ENCODE measurements at regions not wholly inside any gene's neighbourhood (a gene's known extent, or its start where the extent isn't known, plus 50 kb on each side); places are given as distances from the start of the nearest gene placed in this dataset.

DNA sequence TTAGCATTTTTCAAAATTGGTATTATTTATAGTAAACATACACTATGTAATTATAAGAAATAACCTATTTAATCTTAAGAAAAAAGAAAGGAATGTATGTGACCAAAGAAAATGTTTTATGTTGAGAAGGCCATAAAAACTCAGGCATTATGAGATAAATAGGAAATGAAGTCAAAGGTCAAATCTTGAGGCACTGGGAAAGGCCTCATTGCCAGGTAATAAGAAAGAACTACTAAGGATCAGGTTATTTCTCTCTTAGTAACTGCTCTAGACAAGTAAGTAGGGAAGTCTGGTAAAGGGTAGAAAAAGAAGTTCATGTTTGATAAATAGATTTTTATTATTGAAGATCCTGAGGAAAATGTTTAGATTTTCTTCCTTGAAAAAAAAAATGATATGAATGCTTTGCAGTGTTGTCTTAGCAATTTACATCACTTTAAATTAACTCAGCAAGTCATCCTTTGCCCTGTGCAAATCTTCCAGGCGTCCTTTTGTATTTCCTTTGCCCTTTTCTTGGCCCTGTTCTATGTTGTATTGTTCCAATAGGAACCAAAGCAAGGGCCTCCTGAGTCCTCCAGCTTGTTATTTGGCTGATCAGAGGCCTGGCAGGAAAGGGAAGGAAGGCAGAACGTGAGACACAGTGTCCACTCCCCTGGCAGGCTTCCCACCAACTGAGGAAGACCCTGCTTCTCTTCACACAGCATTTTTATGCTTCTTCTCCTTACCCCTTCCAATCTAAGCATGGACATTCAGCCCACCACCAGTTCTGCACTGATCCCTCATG, 260.4 kb upstream of the MIR17HG start:
- Histone ChIP-seq H3K27me3 (no peaks in the 10 kb centered on the region), H3K9me3 (no peaks in the 10 kb centered on the region), H3K27ac (no peak overlapping the region), H3K4me1 (no peaks in the 10 kb centered on the region), H3K4me3 (no peak overlapping the region), H3K36me3 (no peaks in the 10 kb centered on the region)
- TF ChIP-seq, protein P1, sequence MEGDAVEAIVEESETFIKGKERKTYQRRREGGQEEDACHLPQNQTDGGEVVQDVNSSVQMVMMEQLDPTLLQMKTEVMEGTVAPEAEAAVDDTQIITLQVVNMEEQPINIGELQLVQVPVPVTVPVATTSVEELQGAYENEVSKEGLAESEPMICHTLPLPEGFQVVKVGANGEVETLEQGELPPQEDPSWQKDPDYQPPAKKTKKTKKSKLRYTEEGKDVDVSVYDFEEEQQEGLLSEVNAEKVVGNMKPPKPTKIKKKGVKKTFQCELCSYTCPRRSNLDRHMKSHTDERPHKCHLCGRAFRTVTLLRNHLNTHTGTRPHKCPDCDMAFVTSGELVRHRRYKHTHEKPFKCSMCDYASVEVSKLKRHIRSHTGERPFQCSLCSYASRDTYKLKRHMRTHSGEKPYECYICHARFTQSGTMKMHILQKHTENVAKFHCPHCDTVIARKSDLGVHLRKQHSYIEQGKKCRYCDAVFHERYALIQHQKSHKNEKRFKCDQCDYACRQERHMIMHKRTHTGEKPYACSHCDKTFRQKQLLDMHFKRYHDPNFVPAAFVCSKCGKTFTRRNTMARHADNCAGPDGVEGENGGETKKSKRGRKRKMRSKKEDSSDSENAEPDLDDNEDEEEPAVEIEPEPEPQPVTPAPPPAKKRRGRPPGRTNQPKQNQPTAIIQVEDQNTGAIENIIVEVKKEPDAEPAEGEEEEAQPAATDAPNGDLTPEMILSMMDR (IDR thresholded peaks at IDR 0.05), result no peak
- DNase-seq (ENCODE audit: low spot score), result no peak

DNA sequence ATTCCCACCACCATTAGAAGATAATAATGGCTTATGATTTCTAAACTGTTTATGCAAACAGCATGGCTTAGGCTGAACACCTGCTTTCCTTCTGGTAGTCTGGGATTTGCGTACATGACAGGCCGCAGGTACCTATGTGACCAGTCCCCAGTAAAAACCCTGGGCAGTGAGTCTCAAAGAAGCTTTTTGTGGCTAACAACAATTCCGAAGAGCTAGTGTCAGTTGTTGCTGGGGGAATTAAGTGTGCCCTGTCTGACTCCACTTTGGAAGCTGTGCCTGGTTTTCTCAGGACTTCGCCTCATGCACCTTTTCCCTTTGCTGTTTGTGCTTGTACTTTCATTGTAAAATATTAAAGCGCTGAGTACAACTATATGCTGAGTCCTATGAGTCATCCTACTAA, 250.2 kb upstream of the MIR17HG start:
- Histone ChIP-seq H3K36me3 (no peaks in the 10 kb centered on the region), H3K4me1 (no peaks in the 10 kb centered on the region), H3K4me3 (no peak overlapping the region), H3K27me3 (no peaks in the 10 kb centered on the region), H3K27ac (no peak overlapping the region), H3K9me3 (no peaks in the 10 kb centered on the region)
- no peak for DNase-seq (ENCODE audit: low spot score)
- TF ChIP-seq, protein P1 (IDR thresholded peaks at IDR 0.05), result no peak

DNA sequence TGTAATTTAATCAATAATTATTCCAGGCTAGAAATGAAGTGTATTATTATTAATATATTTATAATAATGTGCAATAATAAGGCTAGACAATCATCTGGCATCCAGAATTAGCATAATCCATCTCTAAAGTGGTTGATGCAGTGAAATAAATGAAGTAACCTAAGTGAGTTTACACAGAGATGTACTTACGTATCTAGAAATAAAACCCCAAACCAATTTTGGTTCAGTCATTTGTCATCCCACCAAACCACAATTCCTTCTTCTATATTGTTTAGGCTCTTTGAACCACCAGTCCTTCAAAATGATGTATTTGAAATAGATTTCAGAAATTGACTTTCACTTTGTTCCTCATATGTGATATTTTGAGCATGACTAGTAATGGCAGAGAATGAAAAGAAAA, 247.6 kb upstream of the MIR17HG start:
- Histone ChIP-seq H3K36me3 (no peaks in the 10 kb centered on the region), H3K9me3 (no peaks in the 10 kb centered on the region), H3K27me3 (no peaks in the 10 kb centered on the region), H3K27ac (no peak overlapping the region), H3K4me1 (no peaks in the 10 kb centered on the region), H3K4me3 (no peak overlapping the region)
- TF ChIP-seq, protein P1 (IDR thresholded peaks at IDR 0.05), result no peak
- DNase-seq (ENCODE audit: low spot score), result no peak

DNA sequence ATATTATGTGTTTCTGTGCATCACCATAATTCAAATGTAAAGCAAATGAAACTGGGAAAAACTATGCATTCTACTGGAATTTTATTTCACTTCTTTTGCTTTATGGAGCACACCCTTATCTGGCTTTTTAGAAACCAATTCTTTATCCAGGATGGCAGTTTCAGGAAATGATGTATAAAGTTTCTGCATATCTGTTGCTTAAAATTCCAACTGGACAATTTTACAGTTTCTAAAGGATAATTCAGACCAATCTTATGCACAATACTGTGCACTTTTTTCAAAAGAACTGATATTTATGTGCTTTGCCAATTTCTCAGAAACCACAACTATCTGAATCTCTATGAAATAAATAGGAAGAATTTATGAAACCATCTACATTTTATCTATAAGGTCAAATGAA, 246.5 kb upstream of the MIR17HG start:
- TF ChIP-seq, protein P1 (IDR thresholded peaks at IDR 0.05), result no peak
- Histone ChIP-seq H3K27me3 (no peaks in the 10 kb centered on the region), H3K27ac (no peak overlapping the region), H3K4me1 (no peaks in the 10 kb centered on the region), H3K9me3 (no peaks in the 10 kb centered on the region), H3K36me3 (no peaks in the 10 kb centered on the region), H3K4me3 (no peak overlapping the region)
- no peak for DNase-seq (ENCODE audit: low spot score)

DNA sequence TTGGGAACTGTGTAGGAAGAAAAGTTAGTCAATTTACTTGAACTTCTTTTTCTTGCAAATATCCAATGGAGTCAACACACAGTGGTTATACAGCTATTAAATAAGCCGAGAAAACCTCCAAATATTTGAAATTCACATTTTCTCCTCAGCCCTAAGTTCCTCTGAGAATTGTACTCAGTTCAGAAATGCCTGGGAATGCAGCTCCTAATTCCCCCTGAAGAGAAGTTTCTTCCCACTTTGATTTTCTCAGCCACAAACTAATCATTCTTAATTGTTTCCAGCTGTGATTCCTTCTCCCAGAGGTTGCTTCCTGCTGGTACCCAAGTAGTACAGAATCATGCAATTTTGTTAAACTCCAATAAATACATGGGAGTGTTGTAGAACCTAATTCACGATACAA, 246.1 kb upstream of the MIR17HG start:
- Histone ChIP-seq H3K36me3 (no peaks in the 10 kb centered on the region), H3K9me3 (no peaks in the 10 kb centered on the region), H3K4me3 (no peak overlapping the region), H3K4me1 (no peaks in the 10 kb centered on the region), H3K27me3 (no peaks in the 10 kb centered on the region), H3K27ac (no peak overlapping the region)
- TF ChIP-seq, protein P1 (IDR thresholded peaks at IDR 0.05), result no peak
- no peak for DNase-seq (ENCODE audit: low spot score)

DNA sequence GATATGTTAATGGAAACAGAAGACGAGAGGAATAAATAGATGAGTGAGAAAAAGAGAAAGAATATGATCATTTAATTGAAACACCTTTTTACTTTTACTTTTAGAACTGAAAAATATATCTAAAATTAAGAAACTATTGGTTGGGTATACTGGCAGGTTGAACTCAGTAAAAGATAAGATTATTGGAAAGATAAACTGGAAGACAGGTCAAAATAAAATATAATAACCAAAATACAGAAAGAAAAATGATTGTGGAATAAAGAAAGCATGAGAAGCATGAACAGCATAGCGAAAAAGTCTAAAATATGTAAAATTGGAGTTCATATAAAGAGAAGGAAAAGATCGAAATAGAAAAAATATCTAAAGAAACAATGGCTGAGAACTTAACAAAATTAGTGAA, 242.2 kb upstream of the MIR17HG start:
- no peak for DNase-seq (ENCODE audit: low spot score)
- Histone ChIP-seq H3K4me1 (no peaks in the 10 kb centered on the region), H3K4me3 (no peak overlapping the region), H3K27ac (no peak overlapping the region), H3K27me3 (no peaks in the 10 kb centered on the region), H3K9me3 (no peaks in the 10 kb centered on the region), H3K36me3 (no peaks in the 10 kb centered on the region)
- TF ChIP-seq, protein P1 (IDR thresholded peaks at IDR 0.05), result no peak

Data from right atrium auricular region (tissue), 2 donors.